Uterus (tissue), 3 donors: ENCODE measurements at regions not wholly inside any gene's neighbourhood (a gene's known extent, or its start where the extent isn't known, plus 50 kb on each side); places are given as distances from the start of the nearest gene placed in this dataset.

Experiments used
- DNase-seq, 2 donors: peaks; one replicate each; pipeline ENCODE4 v3.0.0-alpha.2; 2019 to 2020
- H3K27ac ChIP-seq, 2 donors: fragments of 200-600 bp; sonication (generic); 1 replicate in 1 of 2; 2 replicates in 1 of 2; pipeline ENCODE4 v1.5.1; 2016 to 2018
- H3K27me3 ChIP-seq, 2 donors: fragments of 200-600 bp; sonication (generic); one replicate each; pipeline ENCODE4 v1.5.1; 2018 to 2019; ENCODE audit warnings: control low read depth in 1 of 2
- H3K36me3 ChIP-seq, 2 donors: fragments of 200-600 bp; sonication (generic); one replicate each; pipeline ENCODE4 v1.5.1; 2019; ENCODE audit warnings: control low read depth in 1 of 2
- H3K4me1 ChIP-seq, 2 donors: fragments of 200-600 bp; sonication (generic); one replicate each; pipeline ENCODE4 v1.5.1; 2018 to 2019; ENCODE audit warnings: control low read depth in 1 of 2
- H3K4me3 ChIP-seq, 2 donors: fragments of 200-600 bp; sonication (generic); 1 replicate in 1 of 2; 2 replicates in 1 of 2; pipeline ENCODE4 v1.5.1; 2018 to 2019; ENCODE audit warnings: mild to moderate bottlenecking in 1 of 2
- H3K9me3 ChIP-seq, 2 donors: fragments of 200-600 bp; sonication (generic); one replicate each; pipeline ENCODE4 v1.5.1; 2019; ENCODE audit warnings: control low read depth in 1 of 2
- CTCF ChIP-seq, 4 experiments: fragments of 200-600 bp in 2 of 4; fragments of 450-650 bp in 2 of 4; sonication (generic) in 2 of 4; IDR thresholded peaks; one replicate each; pipeline ENCODE4 v1.5.1; 2016 to 2019; ENCODE audit warnings: antibody characterized with exemption in 4 of 4, mild to moderate bottlenecking in 2 of 4, moderate library complexity in 1 of 4
- POLR2A ChIP-seq, 2 donors: fragments of 450-650 bp; IDR thresholded peaks; one replicate each; pipeline ENCODE4 v1.6.1; 2016; ENCODE audit warnings: antibody characterized with exemption in 2 of 2, mild to moderate bottlenecking in 1 of 2, moderate library complexity in 1 of 2
- intact Hi-C: fragments of 100-400 bp; cut with DNase I; formaldehyde crosslinking; loops from one replicate; pipeline ENCODE4 v1.15.1; 2023; ENCODE audit warnings: low total_unique reads
- donor health status: DM: yes; HTN: yes; CAD: no.

- Histone ChIP-seq H3K4me1 (no peaks in the 10 kb centered on the region), H3K27me3 (no peaks in the 10 kb centered on the region), H3K9me3 (no peaks in the 10 kb centered on the region), H3K36me3 (no peaks in the 10 kb centered on the region), H3K4me3 (no peak overlapping the region), H3K27ac (no peak overlapping the region)
- TF ChIP-seq CTCF (IDR thresholded peaks at IDR 0.05) = no peak
- no peak for TF ChIP-seq POLR2A (IDR thresholded peaks at IDR 0.05)
- DNase-seq = no peak
- intact Hi-C loops = no loop called here
These were observed 896.8 kb downstream of the EPHA7 start for GRCh38 chr6:92522589-92522988.

- DNase-seq = no peak
- H3K27me3 ChIP-seq = no peaks in the 10 kb centered on the region
- no peaks in the 10 kb centered on the region for H3K4me1 ChIP-seq
- no peak for TF ChIP-seq POLR2A (IDR thresholded peaks at IDR 0.05)
- TF ChIP-seq CTCF (IDR thresholded peaks at IDR 0.05) = no peak
- H3K27ac ChIP-seq = no peak overlapping the region
- H3K9me3 ChIP-seq = no peaks in the 10 kb centered on the region
- H3K4me3 ChIP-seq = no peak overlapping the region
- intact Hi-C loops = no loop called here
- no peaks in the 10 kb centered on the region for H3K36me3 ChIP-seq
These were observed 897.8 kb downstream of the EPHA7 start for GRCh38 chr6:92521553-92521952.

GRCh38 chr6:92510137-92510536, 909.2 kb downstream of the EPHA7 start:
- no peak for DNase-seq
- H3K9me3 ChIP-seq = no peaks in the 10 kb centered on the region
- no peak for TF ChIP-seq POLR2A (IDR thresholded peaks at IDR 0.05)
- TF ChIP-seq CTCF (IDR thresholded peaks at IDR 0.05) = no peak
- intact Hi-C loops = no loop called here
- no peaks in the 10 kb centered on the region for H3K27me3 ChIP-seq
- H3K4me1 ChIP-seq = no peaks in the 10 kb centered on the region
- no peak overlapping the region for H3K27ac ChIP-seq
- H3K36me3 ChIP-seq = no peaks in the 10 kb centered on the region
- no peak overlapping the region for H3K4me3 ChIP-seq

- H3K27ac ChIP-seq = no peak overlapping the region
- H3K27me3 ChIP-seq = no peaks in the 10 kb centered on the region
- H3K4me1 ChIP-seq = no peaks in the 10 kb centered on the region
- no peaks in the 10 kb centered on the region for H3K9me3 ChIP-seq
- intact Hi-C loops = no loop called here
- no peak for TF ChIP-seq CTCF (IDR thresholded peaks at IDR 0.05)
- TF ChIP-seq POLR2A (IDR thresholded peaks at IDR 0.05) = no peak
- no peaks in the 10 kb centered on the region for H3K36me3 ChIP-seq
- no peak overlapping the region for H3K4me3 ChIP-seq
- no peak for DNase-seq
These were observed 911.8 kb downstream of the EPHA7 start for GRCh38 chr6:92507552-92507951.

- intact Hi-C loops = no loop called here
- TF ChIP-seq POLR2A (IDR thresholded peaks at IDR 0.05) (no peak), CTCF (IDR thresholded peaks at IDR 0.05) (no peak)
- Histone ChIP-seq H3K9me3 (no peaks in the 10 kb centered on the region), H3K27me3 (no peaks in the 10 kb centered on the region), H3K27ac (no peak overlapping the region), H3K4me1 (no peaks in the 10 kb centered on the region), H3K36me3 (no peaks in the 10 kb centered on the region), H3K4me3 (no peak overlapping the region)
- DNase-seq = no peak
These were observed 914.9 kb downstream of the EPHA7 start for GRCh38 chr6:92504509-92504908.
